Astrocyte (in vitro differentiated cells and primary cell): ENCODE measurements at regions not wholly inside any gene's neighbourhood (a gene's known extent, or its start where the extent isn't known, plus 50 kb on each side); places are given as distances from the start of the nearest gene placed in this dataset.

Experiments
- DNase-seq: peaks from one replicate; pipeline ENCODE4 v3.0.0-alpha.2; 2010; ENCODE audit warnings: low read depth
- FAIRE-seq: peaks from 2 replicates; lab custom pipeline; 2011; peaks lifted over from hg19 to GRCh38; lab: Jason Lieb, UNC
- H2AFZ ChIP-seq: 2 replicates; pipeline ENCODE4 v1.6.0; 2012; ENCODE audit warnings: low read depth, low read length, inconsistent platforms
- H3K27ac ChIP-seq: 2 replicates; pipeline ENCODE4 v1.5.1; 2011; ENCODE audit warnings: low read depth, low read length, inconsistent platforms
- H3K27me3 ChIP-seq: 2 replicates; pipeline ENCODE4 v1.6.0; 2011; ENCODE audit warnings: low read length, inconsistent platforms; ENCODE audit not compliant: insufficient read depth
- H3K36me3 ChIP-seq: 2 replicates; pipeline ENCODE4 v1.5.1; 2011; ENCODE audit warnings: low read length, inconsistent platforms; ENCODE audit not compliant: insufficient read depth
- H3K4me1 ChIP-seq: 2 replicates; pipeline ENCODE4 v1.5.1; 2011; ENCODE audit warnings: low read length, inconsistent platforms; ENCODE audit not compliant: insufficient read depth
- H3K4me2 ChIP-seq: 2 replicates; pipeline ENCODE4 v1.6.0; 2012; ENCODE audit warnings: low read length, inconsistent platforms
- H3K4me3 ChIP-seq: 2 replicates; pipeline ENCODE4 v1.5.1; 2011; ENCODE audit warnings: low read depth, mild to moderate bottlenecking, low read length, inconsistent platforms; ENCODE audit not compliant: insufficient read depth
- H3K79me2 ChIP-seq: 2 replicates; pipeline ENCODE4 v1.6.0; 2012; ENCODE audit warnings: mild to moderate bottlenecking, low read length, inconsistent platforms; ENCODE audit not compliant: insufficient read depth
- H3K9ac ChIP-seq: 2 replicates; pipeline ENCODE4 v1.6.0; 2012; ENCODE audit warnings: mild to moderate bottlenecking, low read length, inconsistent platforms
- H3K9me3 ChIP-seq: 2 replicates; pipeline ENCODE4 v1.5.1; 2012; ENCODE audit warnings: low read depth, mild to moderate bottlenecking, low read length, inconsistent platforms; ENCODE audit not compliant: insufficient read depth
- H4K20me1 ChIP-seq: 2 replicates; pipeline ENCODE4 v1.6.0; 2012; ENCODE audit warnings: low read length, inconsistent platforms; ENCODE audit not compliant: insufficient read depth
- H3K27ac Mint-ChIP-seq: one replicate; pipeline ENCODE4 v1.8.0; 2021; ENCODE audit warnings: mild to moderate bottlenecking, mixed read lengths; ENCODE audit not compliant: unreplicated experiment
- H3K27me3 Mint-ChIP-seq: one replicate; pipeline ENCODE4 v1.8.0; 2021; ENCODE audit warnings: low read depth, mixed read lengths; ENCODE audit not compliant: unreplicated experiment
- H3K36me3 Mint-ChIP-seq: one replicate; pipeline ENCODE4 v1.8.0; 2021; ENCODE audit warnings: low read depth, mixed read lengths; ENCODE audit not compliant: unreplicated experiment
- H3K4me1 Mint-ChIP-seq: one replicate; pipeline ENCODE4 v1.8.0; 2021; ENCODE audit warnings: low read depth, mixed read lengths; ENCODE audit not compliant: unreplicated experiment
- H3K4me3 Mint-ChIP-seq: one replicate; pipeline ENCODE4 v1.8.0; 2021; ENCODE audit warnings: mild to moderate bottlenecking, moderate library complexity, mixed read lengths; ENCODE audit not compliant: unreplicated experiment
- H3K9me3 Mint-ChIP-seq: one replicate; pipeline ENCODE4 v1.8.0; 2021; ENCODE audit warnings: mild to moderate bottlenecking, mixed read lengths; ENCODE audit not compliant: unreplicated experiment
- CTCF ChIP-seq: IDR thresholded peaks from 2 replicates; pipeline ENCODE4 v1.5.1; 2011; ENCODE audit warnings: low read depth, mild to moderate bottlenecking, inconsistent platforms, low read length, moderate library complexity; ENCODE audit not compliant: insufficient read depth
- EZH2 ChIP-seq: IDR thresholded peaks from 2 replicates; pipeline ENCODE4 v1.6.1; 2012; ENCODE audit warnings: mild to moderate bottlenecking, low read length, inconsistent platforms; ENCODE audit not compliant: insufficient read depth

- FAIRE-seq (no peak), DNase-seq (no peak)
- no peak overlapping the region for H3K4me3 ChIP-seq
- no peak overlapping the region for H3K4me2 ChIP-seq
- no peaks in the 10 kb centered on the region for H4K20me1 ChIP-seq
- no peak overlapping the region for H2AFZ ChIP-seq
- no peaks in the 10 kb centered on the region for H3K4me1 ChIP-seq
- H3K36me3 ChIP-seq: no peaks in the 10 kb centered on the region
- H3K27me3 Mint-ChIP-seq: peaks cover 20% of the 10 kb centered on the region
- H3K27ac ChIP-seq: no peak overlapping the region
- TF ChIP-seq EZH2 (no peak), CTCF (no peak)
- peaks cover 1% of the 10 kb centered on the region for H3K36me3 Mint-ChIP-seq
- no peak overlapping the region for H3K27ac Mint-ChIP-seq
- H3K9me3 ChIP-seq: no peaks in the 10 kb centered on the region
- no peaks in the 10 kb centered on the region for H3K27me3 ChIP-seq
- peaks cover 23% of the 10 kb centered on the region for H3K9me3 Mint-ChIP-seq
- H3K9ac ChIP-seq: no peak overlapping the region
- no peaks in the 10 kb centered on the region for H3K79me2 ChIP-seq
- H3K4me3 Mint-ChIP-seq: no peak overlapping the region
- H3K4me1 Mint-ChIP-seq: peaks cover 37% of the 10 kb centered on the region
These were observed 269.7 kb upstream of the ASIC2 start for GRCh38 chr17:33562792-33563191.

- peaks cover 20% of the 10 kb centered on the region for H3K27me3 Mint-ChIP-seq
These were observed 271.1 kb upstream of the ASIC2 start for GRCh38 chr17:33564146-33564545.

More at GRCh38 chr17:33564146-33564545, 271.1 kb upstream of the ASIC2 start:
- TF ChIP-seq CTCF: no peak
- TF ChIP-seq EZH2: no peak
- Histone ChIP-seq H3K79me2 (no peaks in the 10 kb centered on the region), H3K27me3 (no peaks in the 10 kb centered on the region), H2AFZ (no peak overlapping the region), H3K36me3 (no peaks in the 10 kb centered on the region), H3K4me2 (no peak overlapping the region), H3K27ac (no peak overlapping the region), H3K9ac (no peak overlapping the region), H3K9me3 (no peaks in the 10 kb centered on the region), H3K4me1 (no peaks in the 10 kb centered on the region), H4K20me1 (no peaks in the 10 kb centered on the region), H3K4me3 (no peak overlapping the region)
- no peak for FAIRE-seq
- no peak overlapping the region for H3K27ac Mint-ChIP-seq
- no peaks in the 10 kb centered on the region for H3K36me3 Mint-ChIP-seq
- H3K4me3 Mint-ChIP-seq: no peak overlapping the region
- DNase-seq: no peak
- peaks cover 15% of the 10 kb centered on the region for H3K9me3 Mint-ChIP-seq
- peaks cover 35% of the 10 kb centered on the region for H3K4me1 Mint-ChIP-seq
